SK-N-SH (cell line): ENCODE measurements at regions not wholly inside any gene's neighbourhood (a gene's known extent, or its start where the extent isn't known, plus 50 kb on each side); places are given as distances from the start of the nearest gene placed in this dataset.

Experiments used
- CTCF ChIA-PET: fragments of 300-600, 350-600 bp; formaldehyde crosslinking; extraction: SDS; loops from one replicate; lab custom pipeline; 2021; lab: Yijun Ruan, JAX
- POLR2A ChIA-PET: fragments of 350-600 bp; sonication (Branson Sonifier 250); formaldehyde crosslinking; extraction: SDS; loops from one replicate; lab custom pipeline; 2020; ENCODE audit warnings: antibody characterized with exemption, inconsistent platforms; lab: Yijun Ruan, JAX
- DNase-seq: peaks from one replicate; pipeline ENCODE4 v3.0.0; 2012
- H2AFZ ChIP-seq: fragments of 200-600 bp; sonication (generic); 2 replicates; pipeline ENCODE4 v1.8.1; 2016; ENCODE audit warnings: antibody characterized with exemption, mild to moderate bottlenecking, low read depth
- H3F3A ChIP-seq: fragments of 200-600 bp; sonication (generic); replicated peaks from 2 replicates; pipeline ENCODE3; 2016; ENCODE audit warnings: antibody characterized with exemption, mild to moderate bottlenecking; ENCODE audit not compliant: insufficient read depth
- H3K27ac ChIP-seq, 2 experiments: fragments of 200-500 bp in 1 of 2; fragments of 200-600 bp in 1 of 2; sonication (Bioruptor generic) in 1 of 2; sonication (generic), shearing (Covaris generic) in 1 of 2; 2 replicates each; pipeline versions ENCODE4 v1.5.1 to v1.6.1; 2014 to 2016; ENCODE audit warnings: low read depth in 2 of 2, inconsistent platforms in 1 of 2, low read length in 1 of 2, mild to moderate bottlenecking in 1 of 2, mixed read lengths in 1 of 2
- H3K27me3 ChIP-seq: fragments of 200-600 bp; sonication (generic), shearing (Covaris generic); 2 replicates; pipeline ENCODE4 v1.6.1; 2016; ENCODE audit warnings: mixed run types; ENCODE audit not compliant: insufficient read depth
- H3K36me3 ChIP-seq, 2 experiments: fragments of 200-500 bp in 1 of 2; fragments of 200-600 bp in 1 of 2; sonication (Bioruptor generic) in 1 of 2; sonication (generic) in 1 of 2; replicated peaks in 1 of 2; 2 replicates each; pipeline versions ENCODE3 to v1.5.1; 2014 to 2016; ENCODE audit warnings: low read length in 1 of 2, mild to moderate bottlenecking in 1 of 2; ENCODE audit not compliant: insufficient read depth in 2 of 2, control insufficient read depth in 1 of 2
- H3K4me1 ChIP-seq, 2 experiments: fragments of 200-500 bp in 1 of 2; fragments of 200-600 bp in 1 of 2; sonication (Bioruptor generic) in 1 of 2; sonication (generic), shearing (Covaris generic) in 1 of 2; 2 replicates each; pipeline versions ENCODE4 v1.5.1 to v1.6.1; 2014 to 2016; ENCODE audit warnings: low read depth in 1 of 2, low read length in 1 of 2, mixed run types in 1 of 2; ENCODE audit not compliant: insufficient read depth in 2 of 2, control insufficient read depth in 1 of 2
- H3K4me2 ChIP-seq: fragments of 200-600 bp; sonication (generic), shearing (Covaris generic); 2 replicates; pipeline ENCODE4 v1.6.1; 2017; ENCODE audit warnings: mixed run types
- H3K4me3 ChIP-seq, 2 experiments: fragments of 200-500 bp in 1 of 2; fragments of 200-600 bp in 1 of 2; sonication (Bioruptor generic) in 1 of 2; sonication (generic), shearing (Covaris generic) in 1 of 2; 2 replicates each; pipeline versions ENCODE4 v1.5.1 to v1.8.1; 2014 to 2016; ENCODE audit warnings: low read depth in 2 of 2, inconsistent platforms in 1 of 2, low read length in 1 of 2, mild to moderate bottlenecking in 1 of 2, mixed read lengths in 1 of 2, moderate library complexity in 1 of 2
- H3K79me2 ChIP-seq: fragments of 200-600 bp; sonication (generic); 2 replicates; pipeline ENCODE4 v1.8.1; 2017; ENCODE audit warnings: mild to moderate bottlenecking; ENCODE audit not compliant: insufficient read depth
- H3K9ac ChIP-seq: fragments of 200-600 bp; sonication (generic); 2 replicates; pipeline ENCODE4 v1.6.1; 2017; ENCODE audit warnings: mixed run types
- H3K9me2 ChIP-seq: fragments of 200-600 bp; sonication (generic); 2 replicates; pipeline ENCODE4 v1.6.1; 2017; ENCODE audit warnings: mixed run types
- H3K9me3 ChIP-seq: fragments of 200-600 bp; sonication (generic); 2 replicates; pipeline ENCODE4 v1.6.1; 2017; ENCODE audit warnings: mixed run types, mild to moderate bottlenecking, moderate library complexity
- H4K20me1 ChIP-seq: fragments of 200-600 bp; sonication (generic); 2 replicates; pipeline ENCODE4 v1.6.1; 2017; ENCODE audit warnings: mild to moderate bottlenecking, mixed run types; ENCODE audit not compliant: insufficient read depth
- EP300 ChIP-seq, 2 experiments: IDR thresholded peaks; 2 replicates each; pipeline versions ENCODE4 v1.4.0 to v1.6.1; 2012; ENCODE audit warnings: borderline replicate concordance in 1 of 2, low read depth in 1 of 2, low read length in 1 of 2
- FOSL2 ChIP-seq: IDR thresholded peaks from 2 replicates; pipeline ENCODE4 v1.4.0; 2012; ENCODE audit warnings: low read depth, mild to moderate bottlenecking, moderate library complexity, borderline replicate concordance
- FOXM1 ChIP-seq: IDR thresholded peaks from 2 replicates; pipeline ENCODE4 v1.4.0; 2012; ENCODE audit warnings: low read depth, mild to moderate bottlenecking
- GATA2 ChIP-seq: sonication (generic); formaldehyde crosslinking; IDR thresholded peaks from 2 replicates; pipeline ENCODE4 v1.5.0; 2020; ENCODE audit warnings: mild to moderate bottlenecking, missing genetic modification reagents
- JUND ChIP-seq: IDR thresholded peaks from 2 replicates; pipeline ENCODE4 v1.4.0; 2012
- MAX ChIP-seq: IDR thresholded peaks from 2 replicates; pipeline ENCODE4 v1.4.0; 2012; ENCODE audit warnings: low read depth
- MEF2A ChIP-seq: IDR thresholded peaks from 2 replicates; pipeline ENCODE4 v1.4.0; 2012; ENCODE audit warnings: low read depth, borderline replicate concordance
- NFIC ChIP-seq: IDR thresholded peaks from 2 replicates; pipeline ENCODE4 v1.4.0; 2012; ENCODE audit warnings: borderline replicate concordance
- PBX3 ChIP-seq: IDR thresholded peaks from 2 replicates; pipeline ENCODE4; 2012
- POLR2AphosphoS5 ChIP-seq: IDR thresholded peaks from 2 replicates; pipeline ENCODE4 v1.6.1; 2012; ENCODE audit warnings: low read depth, low read length
- RAD21 ChIP-seq: IDR thresholded peaks from 2 replicates; pipeline ENCODE4 v1.6.1; 2012; ENCODE audit warnings: mild to moderate bottlenecking, low read length
- RXRA ChIP-seq: IDR thresholded peaks from 2 replicates; pipeline ENCODE4 v1.4.0; 2012; ENCODE audit warnings: low read depth, mild to moderate bottlenecking, borderline replicate concordance
- TCF12 ChIP-seq: IDR thresholded peaks from 2 replicates; pipeline ENCODE4 v1.4.0; 2012
- TEAD4 ChIP-seq: IDR thresholded peaks from 2 replicates; pipeline ENCODE4 v1.4.0; 2012; ENCODE audit warnings: mild to moderate bottlenecking, borderline replicate concordance; ENCODE audit not compliant: insufficient read depth
- YY1 ChIP-seq: IDR thresholded peaks from 2 replicates; pipeline ENCODE4 v1.4.0; 2012; ENCODE audit warnings: low read depth, mild to moderate bottlenecking
- WGBS: methylation state at CpG from one replicate; pipeline ENCODE4 v1.1.6; 2017; ENCODE audit warnings: low lambda C conversion rate; 5-methylcytosine and 5-hydroxymethylcytosine counted together
- TF ChIP-seq, protein P1 (sequence below): fragments of 150-350 bp; IDR thresholded peaks from 2 replicates; pipeline ENCODE4 v1.6.1; 2016; ENCODE audit warnings: mild to moderate bottlenecking, low read depth, low read length
- TF ChIP-seq, protein P2 (sequence below): fragments of 150-350 bp; IDR thresholded peaks from 2 replicates; pipeline ENCODE4 v1.6.1; 2017; ENCODE audit warnings: antibody characterized with exemption, low read length, low read depth, borderline replicate concordance
- TF ChIP-seq, protein P3 (sequence below): IDR thresholded peaks from 2 replicates; pipeline ENCODE4 v1.4.0; 2012; ENCODE audit warnings: low read depth, borderline replicate concordance

DNA sequence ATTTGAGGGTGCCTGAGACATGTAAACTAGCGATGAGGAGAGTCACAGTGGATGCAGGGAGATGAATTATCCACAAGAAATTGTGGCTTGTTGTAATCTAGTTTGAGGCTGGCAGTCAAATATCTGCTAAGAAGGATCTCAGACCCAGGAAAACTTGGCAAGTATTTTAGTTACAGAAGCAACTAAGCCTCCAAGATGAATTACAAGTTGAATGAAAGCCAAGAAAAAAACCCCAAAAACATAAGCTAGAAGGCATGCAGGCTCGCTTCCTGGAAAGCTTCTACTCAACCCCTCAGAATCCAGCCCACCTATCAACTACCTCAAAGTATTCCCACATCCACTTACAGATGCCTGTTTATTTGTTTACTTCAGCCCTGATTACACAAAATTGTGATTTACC is 696.9 kb downstream of the MAT2B start:
- Histone ChIP-seq H3F3A (peaks cover 27% of the 10 kb centered on the region), H2AFZ (no peak overlapping the region; the same call in 1 of the 2 replicates), H3K27me3 (no peaks in the 10 kb centered on the region), H3K4me2 (peak overlapping the region; percentile 37; the same call in 1 of the 2 replicates), H3K4me1 (peaks cover 12 to 27% of the 10 kb centered on the region in 2 experiments), H3K9me3 (no peaks in the 10 kb centered on the region), H3K36me3 (no peaks in the 10 kb centered on the region), H4K20me1 (no peaks in the 10 kb centered on the region), H3K9ac (no peak overlapping the region), H3K79me2 (no peaks in the 10 kb centered on the region), H3K9me2 (no peaks in the 10 kb centered on the region), H3K27ac (peak overlapping the region; percentile 53 to 75; a peak in 3 of 4 replicates), H3K4me3 (no peak overlapping the region)
- TF ChIP-seq TEAD4 (0 out of 2 replicates have a peak, but pooled peaks have one; percentile 23), RAD21 (no peak), FOSL2 (no peak), MEF2A (no peak), RXRA (0 out of 2 replicates have a peak, but pooled peaks have one; percentile 13), TCF12 (peak; percentile 75), PBX3 (peak; percentile 52), GATA2 (no peak), MAX (0 out of 2 replicates have a peak, but pooled peaks have one; percentile 15), FOXM1 (0 out of 2 replicates have a peak, but pooled peaks have one; percentile 26), YY1 (no peak), POLR2AphosphoS5 (peak; percentile 33; the same call in 1 of the 2 replicates), NFIC (peak; percentile 91), EP300 (IDR thresholded peaks at IDR 0.05; ENCODE audit: borderline replicate concordance in 1 of 2, low read depth in 1 of 2, low read length in 1 of 2) (peak in 1 of 2 experiments; percentile 50; a peak in 1 of 4 replicates), JUND (peak; percentile 43; the same call in 1 of the 2 replicates)
- TF ChIP-seq, protein P1, sequence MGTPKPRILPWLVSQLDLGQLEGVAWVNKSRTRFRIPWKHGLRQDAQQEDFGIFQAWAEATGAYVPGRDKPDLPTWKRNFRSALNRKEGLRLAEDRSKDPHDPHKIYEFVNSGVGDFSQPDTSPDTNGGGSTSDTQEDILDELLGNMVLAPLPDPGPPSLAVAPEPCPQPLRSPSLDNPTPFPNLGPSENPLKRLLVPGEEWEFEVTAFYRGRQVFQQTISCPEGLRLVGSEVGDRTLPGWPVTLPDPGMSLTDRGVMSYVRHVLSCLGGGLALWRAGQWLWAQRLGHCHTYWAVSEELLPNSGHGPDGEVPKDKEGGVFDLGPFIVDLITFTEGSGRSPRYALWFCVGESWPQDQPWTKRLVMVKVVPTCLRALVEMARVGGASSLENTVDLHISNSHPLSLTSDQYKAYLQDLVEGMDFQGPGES: no peak
- TF ChIP-seq, protein P2, sequence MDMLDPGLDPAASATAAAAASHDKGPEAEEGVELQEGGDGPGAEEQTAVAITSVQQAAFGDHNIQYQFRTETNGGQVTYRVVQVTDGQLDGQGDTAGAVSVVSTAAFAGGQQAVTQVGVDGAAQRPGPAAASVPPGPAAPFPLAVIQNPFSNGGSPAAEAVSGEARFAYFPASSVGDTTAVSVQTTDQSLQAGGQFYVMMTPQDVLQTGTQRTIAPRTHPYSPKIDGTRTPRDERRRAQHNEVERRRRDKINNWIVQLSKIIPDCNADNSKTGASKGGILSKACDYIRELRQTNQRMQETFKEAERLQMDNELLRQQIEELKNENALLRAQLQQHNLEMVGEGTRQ: no peak
- TF ChIP-seq, protein P3, sequence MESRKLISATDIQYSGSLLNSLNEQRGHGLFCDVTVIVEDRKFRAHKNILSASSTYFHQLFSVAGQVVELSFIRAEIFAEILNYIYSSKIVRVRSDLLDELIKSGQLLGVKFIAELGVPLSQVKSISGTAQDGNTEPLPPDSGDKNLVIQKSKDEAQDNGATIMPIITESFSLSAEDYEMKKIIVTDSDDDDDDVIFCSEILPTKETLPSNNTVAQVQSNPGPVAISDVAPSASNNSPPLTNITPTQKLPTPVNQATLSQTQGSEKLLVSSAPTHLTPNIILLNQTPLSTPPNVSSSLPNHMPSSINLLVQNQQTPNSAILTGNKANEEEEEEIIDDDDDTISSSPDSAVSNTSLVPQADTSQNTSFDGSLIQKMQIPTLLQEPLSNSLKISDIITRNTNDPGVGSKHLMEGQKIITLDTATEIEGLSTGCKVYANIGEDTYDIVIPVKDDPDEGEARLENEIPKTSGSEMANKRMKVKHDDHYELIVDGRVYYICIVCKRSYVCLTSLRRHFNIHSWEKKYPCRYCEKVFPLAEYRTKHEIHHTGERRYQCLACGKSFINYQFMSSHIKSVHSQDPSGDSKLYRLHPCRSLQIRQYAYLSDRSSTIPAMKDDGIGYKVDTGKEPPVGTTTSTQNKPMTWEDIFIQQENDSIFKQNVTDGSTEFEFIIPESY: 0 out of 2 replicates have a peak, but pooled peaks have one; percentile 20
- CTCF ChIA-PET: interaction anchor here (0.6 to 1.0 kb wide), 2 partner anchors 16 to 652 kb away, joined by 3 read pairs; no protein-coding TSS in a partner anchor
- POLR2A ChIA-PET: no interaction called here
- WGBS: 36% methylated on average over 2 of the region's 2 CpGs
- no peak for DNase-seq
